Kasumi-1 (cell line): ENCODE measurements at regions not wholly inside any gene's neighbourhood (a gene's known extent, or its start where the extent isn't known, plus 50 kb on each side); places are given as distances from the start of the nearest gene placed in this dataset.
"Not testable (repeated sequence)": the region's sequence is repeated elsewhere in the genome, so short reads cannot be mapped to it uniquely, and the experiment has no call there.

Source experiments
- DNase-seq, 2 experiments: peaks; one replicate each; lab custom pipeline; 2025; lab: John Stamatoyannopoulos, UW

DNA sequence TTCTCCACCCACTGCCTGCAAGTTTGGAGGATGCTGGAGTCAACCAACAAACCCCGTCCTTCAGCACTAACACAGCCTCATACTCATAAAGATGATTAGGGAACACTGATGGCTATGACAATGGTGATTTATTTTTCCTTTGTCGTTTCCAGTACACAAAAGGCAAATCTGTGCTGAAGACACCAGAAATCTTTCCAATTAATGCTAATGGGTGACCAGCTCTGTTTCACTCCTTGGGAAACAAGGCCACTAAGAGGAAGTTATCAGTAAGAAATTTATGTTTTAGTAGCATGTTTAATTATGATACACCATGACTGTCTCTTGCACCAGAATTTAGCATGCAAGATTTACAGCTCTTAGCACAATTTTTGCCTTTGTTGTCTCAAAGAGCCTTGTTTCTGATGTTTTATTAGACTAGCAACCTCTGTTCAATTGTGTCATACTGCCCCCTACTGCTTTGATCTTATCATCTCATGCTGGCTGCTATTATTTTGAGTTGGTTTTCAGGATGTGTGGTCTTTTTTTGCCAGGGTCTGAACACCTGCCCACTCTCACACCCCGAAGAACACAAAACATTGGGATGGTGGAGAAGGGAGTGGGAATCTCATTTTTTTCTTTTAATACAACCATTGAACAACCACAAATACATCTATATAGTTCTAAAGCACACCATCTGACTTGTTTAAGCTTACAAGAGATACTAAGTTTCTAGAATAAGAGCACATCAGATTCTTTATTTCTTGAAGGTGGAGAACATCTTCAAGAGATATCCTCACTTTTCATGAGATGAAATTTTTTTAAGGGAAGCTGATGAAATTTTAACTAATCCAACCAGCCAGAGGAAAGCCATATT is 160.9 kb downstream of the SPTSSA start:
- DNase-seq = peak; percentile 28 to 55

DNA sequence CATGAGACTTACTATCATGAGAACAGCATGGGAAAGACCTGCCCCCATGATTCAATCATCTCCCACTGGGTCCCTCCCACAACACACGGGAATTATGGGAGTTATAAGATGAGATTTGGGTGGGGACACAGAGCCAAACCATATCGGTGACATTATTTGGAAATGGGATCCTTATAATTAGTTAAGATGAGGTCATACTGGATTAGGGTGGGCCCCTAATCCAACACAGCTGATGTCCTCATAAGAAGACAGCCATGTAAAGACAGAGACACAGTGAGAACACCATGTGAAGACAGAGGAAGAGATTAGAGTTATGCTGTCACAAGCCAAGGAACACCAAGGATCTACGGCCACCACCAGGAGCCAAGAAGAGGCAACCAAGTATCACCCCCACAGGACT is 161.7 kb downstream of the SPTSSA start:
- DNase-seq = no peak

GRCh38 chr14:34299360-34299759 is 162.7 kb downstream of the SPTSSA start:
- DNase-seq = no peak

DNA sequence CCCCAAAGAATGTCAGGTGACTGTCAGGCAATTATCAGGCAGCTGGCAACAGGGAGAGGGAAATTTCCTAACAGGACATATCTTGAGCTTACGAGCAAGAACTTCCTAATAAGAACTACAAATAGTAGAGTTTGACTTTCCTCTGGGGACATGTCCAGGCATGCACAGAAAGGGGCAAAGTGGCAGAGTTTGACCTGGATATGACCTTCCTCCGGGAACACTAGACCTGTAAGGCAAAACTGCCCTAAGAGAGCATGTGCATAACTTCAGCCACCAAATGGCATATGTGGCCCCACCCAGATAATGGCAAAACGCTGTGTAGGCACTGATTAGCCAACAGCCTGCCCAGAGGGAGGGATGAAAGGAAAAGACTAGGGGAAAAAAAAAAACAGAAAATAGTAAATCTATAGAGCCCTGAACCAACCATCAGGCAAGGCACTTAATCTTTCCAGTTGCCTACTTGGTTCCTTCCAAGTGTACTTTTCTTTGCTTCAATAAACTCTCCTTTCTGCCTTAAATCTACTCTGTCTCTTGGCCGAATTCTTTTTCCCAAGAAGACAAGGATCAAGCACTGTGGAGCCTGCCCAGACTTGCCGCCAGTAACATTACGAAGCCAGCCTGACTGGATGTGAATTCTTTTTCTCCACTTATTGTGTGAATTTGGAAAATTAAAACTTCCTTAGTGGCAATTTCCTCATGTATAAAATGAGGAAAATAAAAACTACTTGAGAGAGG is 164.1 kb downstream of the SPTSSA start:
- no peak for DNase-seq

GRCh38 chr14:34283590-34283989 is 178.4 kb downstream of the SPTSSA start:
- DNase-seq = no peak

- DNase-seq = no peak
Measured at GRCh38 chr14:34277191-34277590, 184.8 kb downstream of the SPTSSA start.

GRCh38 chr14:34275530-34275929 is 186.5 kb downstream of the SPTSSA start:
- no peak for DNase-seq

DNA sequence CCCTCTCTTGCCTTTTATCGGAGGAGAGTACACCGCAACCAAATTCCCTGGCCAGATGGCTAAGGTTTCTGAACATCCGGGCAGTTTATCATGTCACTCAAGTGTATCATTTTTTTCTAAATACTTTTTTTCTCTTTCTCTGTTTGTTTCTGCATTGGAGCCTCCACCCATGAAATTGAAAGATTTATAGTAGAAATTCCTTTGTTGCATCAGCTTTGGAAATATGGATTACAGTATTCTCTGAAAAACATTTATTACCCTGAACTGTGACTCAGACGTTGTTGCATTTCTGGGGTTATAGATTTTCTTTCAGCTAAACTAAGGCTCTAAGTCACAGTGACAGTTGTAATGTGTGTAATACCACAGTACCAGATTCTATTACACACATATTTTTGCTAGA is 187.0 kb downstream of the SPTSSA start:
- DNase-seq = no peak

DNA sequence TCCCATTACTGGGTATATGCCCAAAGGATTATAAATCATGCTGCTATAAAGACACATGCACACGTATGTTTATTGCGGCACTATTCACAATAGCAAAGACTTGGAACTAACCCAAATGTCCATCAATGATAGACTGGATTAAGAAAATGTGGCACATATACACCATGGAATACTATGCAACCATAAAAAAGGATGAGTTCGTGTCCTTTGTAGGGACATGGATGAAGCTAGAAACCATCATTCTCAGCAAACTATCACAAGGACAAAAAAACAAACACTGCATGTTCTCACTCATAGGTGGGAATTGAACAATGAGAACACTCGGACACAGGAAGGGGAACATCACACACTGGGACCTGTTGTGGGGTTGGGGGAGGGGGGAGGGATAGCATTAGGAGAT is 188.3 kb downstream of the SPTSSA start:
- not testable (repeated sequence) for DNase-seq

- no peak for DNase-seq
Measured at GRCh38 chr14:34270361-34270760, 191.7 kb downstream of the SPTSSA start.

DNA sequence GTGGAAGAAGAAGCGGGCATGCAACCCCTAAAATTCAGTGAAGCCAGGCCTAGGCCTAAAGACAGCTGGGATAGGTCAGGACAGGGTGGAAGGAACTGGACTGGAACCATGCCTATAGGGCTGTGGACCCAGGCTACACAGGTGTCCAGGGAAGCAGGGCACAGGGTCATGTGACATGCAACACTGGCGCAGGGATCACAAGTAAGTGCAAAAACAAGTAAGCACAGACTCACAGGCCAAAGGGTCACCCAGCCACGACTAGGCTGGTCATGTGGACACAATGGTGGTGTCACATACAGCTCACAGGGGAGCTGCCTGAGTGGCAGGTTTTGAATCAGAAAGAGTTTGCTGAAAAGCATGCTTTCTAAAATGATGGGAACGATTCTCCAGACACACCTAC is 195.7 kb downstream of the SPTSSA start:
- DNase-seq = no peak

- no peak for DNase-seq
Measured at GRCh38 chr14:34262127-34262910, 199.7 kb downstream of the SPTSSA start.

- no peak for DNase-seq
Measured at GRCh38 chr14:34259996-34260395, 202.0 kb downstream of the SPTSSA start.

- DNase-seq = no peak
Measured at GRCh38 chr14:34258318-34258717, 203.7 kb downstream of the SPTSSA start.

DNA sequence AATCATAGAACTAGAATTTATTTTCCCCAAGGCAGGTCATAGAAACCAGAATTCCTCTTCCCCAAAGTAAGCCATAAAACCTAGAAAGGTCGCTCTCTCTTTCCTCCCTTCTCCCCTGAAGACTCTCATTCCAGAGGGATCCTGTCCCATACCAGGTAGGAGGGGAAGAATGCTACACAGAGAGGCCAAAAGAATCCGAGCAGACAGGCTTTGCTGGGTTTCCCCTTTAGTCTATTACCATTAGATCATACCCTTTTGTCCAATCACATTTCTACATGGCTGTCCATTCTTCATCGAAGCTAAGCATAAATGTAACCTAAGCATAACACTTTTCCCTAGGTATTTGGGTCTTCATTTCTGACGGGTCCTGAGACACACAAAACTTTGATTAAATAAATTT is 204.5 kb downstream of the SPTSSA start:
- no peak for DNase-seq

- DNase-seq = no peak
Measured at GRCh38 chr14:34256223-34256622, 205.8 kb downstream of the SPTSSA start.

- no peak for DNase-seq
Measured at GRCh38 chr14:34254571-34254970, 207.5 kb downstream of the SPTSSA start.

- DNase-seq = no peak
Measured at GRCh38 chr14:34254031-34254430, 208.0 kb downstream of the SPTSSA start.

- no peak for DNase-seq
Measured at GRCh38 chr14:34252227-34252626, 209.8 kb downstream of the SPTSSA start.

GRCh38 chr14:34251662-34252061 is 210.4 kb downstream of the SPTSSA start:
- no peak for DNase-seq

DNA sequence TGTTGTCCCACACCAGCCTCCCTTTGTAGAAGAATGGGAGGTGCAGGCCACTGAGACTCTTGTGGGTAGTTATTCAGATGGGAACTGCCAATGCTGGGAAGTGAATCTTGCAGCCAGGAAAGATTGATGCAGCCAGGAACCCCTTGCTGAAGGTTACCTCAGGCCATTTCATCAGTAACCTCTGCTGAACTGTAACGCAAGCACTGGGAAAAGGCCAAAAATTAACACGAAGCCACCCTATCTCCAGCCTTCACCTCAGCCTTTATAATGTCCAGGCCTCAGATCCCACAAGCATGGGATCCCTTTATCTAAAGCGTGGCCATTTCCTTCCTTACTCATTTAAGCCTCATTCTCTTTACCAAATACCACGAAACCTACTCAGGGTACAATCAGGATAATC is 211.1 kb downstream of the SPTSSA start:
- no peak for DNase-seq

DNA sequence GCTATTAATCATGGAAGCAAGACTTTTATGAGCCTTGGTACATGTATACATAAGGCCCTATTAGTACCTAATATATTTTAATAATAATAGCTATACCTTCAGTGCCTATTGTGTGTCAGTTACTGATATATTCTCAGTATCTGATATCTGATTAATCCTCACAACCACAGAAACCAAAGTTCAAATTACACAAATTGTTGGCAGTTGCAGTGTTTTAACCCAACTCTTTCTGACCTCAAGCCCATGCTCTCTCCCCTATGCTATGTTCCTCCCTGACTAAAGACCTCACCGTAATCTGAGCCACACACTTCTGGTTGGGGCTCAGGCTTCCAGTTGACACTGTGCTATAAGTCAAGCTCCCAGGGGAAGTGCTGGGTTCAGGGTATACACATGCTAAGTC is 214.4 kb downstream of the SPTSSA start:
- no peak for DNase-seq

DNA sequence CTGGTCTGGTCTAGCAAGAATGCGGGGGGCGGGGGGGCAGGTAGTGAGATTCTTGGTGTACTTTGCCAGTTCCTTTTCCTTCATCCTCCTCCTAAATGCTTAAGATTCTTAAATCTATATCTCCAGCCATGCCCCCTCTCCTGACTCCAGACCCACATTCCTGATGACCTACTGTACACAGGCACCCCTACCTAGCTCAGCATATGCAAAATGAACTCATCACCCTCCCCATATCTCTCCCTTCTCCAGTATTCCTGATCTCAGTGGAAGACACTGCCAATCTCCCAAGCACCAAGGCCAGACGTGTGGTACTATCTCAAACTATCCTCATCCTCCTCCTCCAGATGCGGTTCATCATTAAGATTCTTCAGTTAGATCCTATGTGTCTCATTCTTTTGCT is 215.8 kb downstream of the SPTSSA start:
- no peak for DNase-seq
